PC-9 (cell line): ENCODE measurements at regions not wholly inside any gene's neighbourhood (a gene's known extent, or its start where the extent isn't known, plus 50 kb on each side); places are given as distances from the start of the nearest gene placed in this dataset.

ENCODE experiments used
- CTCF ChIP-seq: fragments of 200-600 bp; sonication (generic); conservative IDR thresholded peaks from 2 replicates; pipeline ENCODE4 v1.6.1; 2017; ENCODE audit warnings: mixed run types, antibody characterized with exemption, mild to moderate bottlenecking, moderate library complexity
- EZH2 ChIP-seq: fragments of 200-600 bp; sonication (generic); IDR thresholded peaks from 2 replicates; pipeline ENCODE4 v1.8.0; 2017; ENCODE audit warnings: antibody characterized with exemption, low read depth

GRCh38 chr4:189835505-189835904, 105.2 kb upstream of the FRG1 start:
- TF ChIP-seq CTCF, result no peak
- TF ChIP-seq EZH2, result no peak
